ENCODE measurements at regions not wholly inside any gene's neighbourhood (a gene's known extent, or its start where the extent isn't known, plus 50 kb on each side); places are given as distances from the start of the nearest gene placed in this dataset.

- Histone ChIP-seq H3K9me3 (ENCODE audit: control insufficient read depth in 2 of 3, insufficient read depth in 1 of 3, low read length in 3 of 3) (no peaks in the 10 kb centered on the region), H3K4me3 (ENCODE audit: low read length in 3 of 3) (no peak overlapping the region), H3K4me1 (ENCODE audit: control insufficient read depth in 2 of 3, insufficient read depth in 2 of 3, low read depth in 1 of 3, low read length in 3 of 3) (no peaks in the 10 kb centered on the region), H3K9ac (ENCODE audit: low read length in 3 of 3) (no peak overlapping the region), H3K27ac (ENCODE audit: low read depth in 2 of 2, low read length in 2 of 2) (no peak overlapping the region), H3K36me3 (ENCODE audit: control insufficient read depth in 2 of 3, insufficient read depth in 3 of 3, low read length in 3 of 3) (no peaks in the 10 kb centered on the region), H3K27me3 (ENCODE audit: control insufficient read depth, insufficient read depth, low read length) (no peaks in the 10 kb centered on the region)
- intact Hi-C loops (cut with DNase I): no loop called here
- FAIRE-seq (no peak), DNase-seq (no peak)
- TF ChIP-seq CTCF (IDR thresholded peaks at IDR 0.05; ENCODE audit: borderline replicate concordance, extremely low read depth, insufficient read depth): no peak
These were observed 1526.9 kb upstream of the ACVR2A start for GRCh38 chr2:146317959-146318358.

- Histone ChIP-seq H3K36me3 (ENCODE audit: control insufficient read depth in 2 of 3, insufficient read depth in 3 of 3, low read length in 3 of 3) (no peaks in the 10 kb centered on the region), H3K4me1 (ENCODE audit: control insufficient read depth in 2 of 3, insufficient read depth in 2 of 3, low read depth in 1 of 3, low read length in 3 of 3) (no peaks in the 10 kb centered on the region), H3K27ac (ENCODE audit: low read depth in 2 of 2, low read length in 2 of 2) (no peak overlapping the region), H3K4me3 (ENCODE audit: low read length in 3 of 3) (no peak overlapping the region), H3K9ac (ENCODE audit: low read length in 3 of 3) (no peak overlapping the region), H3K9me3 (ENCODE audit: control insufficient read depth in 2 of 3, insufficient read depth in 1 of 3, low read length in 3 of 3) (no peaks in the 10 kb centered on the region), H3K27me3 (ENCODE audit: control insufficient read depth, insufficient read depth, low read length) (no peaks in the 10 kb centered on the region)
- peak in 1 of 5 donors; percentile 70 for DNase-seq
- intact Hi-C loops (cut with DNase I): no loop called here
- no peak for TF ChIP-seq CTCF (IDR thresholded peaks at IDR 0.05; ENCODE audit: borderline replicate concordance, extremely low read depth, insufficient read depth)
- FAIRE-seq: peak; percentile 55
These were observed 1531.9 kb upstream of the ACVR2A start for GRCh38 chr2:146312899-146313298.

- H3K4me1 ChIP-seq (ENCODE audit: control insufficient read depth in 2 of 3, insufficient read depth in 2 of 3, low read depth in 1 of 3, low read length in 3 of 3): no peaks in the 10 kb centered on the region
- H3K27me3 ChIP-seq (ENCODE audit: control insufficient read depth, insufficient read depth, low read length): no peaks in the 10 kb centered on the region
- no peak for DNase-seq
- no peak for FAIRE-seq
- peaks cover 0 to 1% (median 0%) of the 10 kb centered on the region in 3 donors for H3K9me3 ChIP-seq (ENCODE audit: control insufficient read depth in 2 of 3, insufficient read depth in 1 of 3, low read length in 3 of 3)
- no peak overlapping the region for H3K27ac ChIP-seq (ENCODE audit: low read depth in 2 of 2, low read length in 2 of 2)
- no peak overlapping the region for H3K4me3 ChIP-seq (ENCODE audit: low read length in 3 of 3)
- intact Hi-C loops (cut with DNase I): no loop called here
- TF ChIP-seq CTCF (IDR thresholded peaks at IDR 0.05; ENCODE audit: borderline replicate concordance, extremely low read depth, insufficient read depth): no peak
- H3K36me3 ChIP-seq (ENCODE audit: control insufficient read depth in 2 of 3, insufficient read depth in 3 of 3, low read length in 3 of 3): no peaks in the 10 kb centered on the region
- no peak overlapping the region for H3K9ac ChIP-seq (ENCODE audit: low read length in 3 of 3)
These were observed 1539.7 kb upstream of the ACVR2A start for GRCh38 chr2:146305164-146305563.

- H3K9ac ChIP-seq (ENCODE audit: low read length in 3 of 3): no peak overlapping the region
- H3K4me1 ChIP-seq (ENCODE audit: control insufficient read depth in 2 of 3, insufficient read depth in 2 of 3, low read depth in 1 of 3, low read length in 3 of 3): no peaks in the 10 kb centered on the region
- FAIRE-seq (no peak), DNase-seq (no peak)
- intact Hi-C loops (cut with DNase I): no loop called here
- no peak for TF ChIP-seq CTCF (IDR thresholded peaks at IDR 0.05; ENCODE audit: borderline replicate concordance, extremely low read depth, insufficient read depth)
- H3K36me3 ChIP-seq (ENCODE audit: control insufficient read depth in 2 of 3, insufficient read depth in 3 of 3, low read length in 3 of 3): no peaks in the 10 kb centered on the region
- no peak overlapping the region for H3K27ac ChIP-seq (ENCODE audit: low read depth in 2 of 2, low read length in 2 of 2)
- H3K4me3 ChIP-seq (ENCODE audit: low read length in 3 of 3): no peak overlapping the region
- peaks cover 0 to 2% (median 0%) of the 10 kb centered on the region in 3 donors for H3K9me3 ChIP-seq (ENCODE audit: control insufficient read depth in 2 of 3, insufficient read depth in 1 of 3, low read length in 3 of 3)
- H3K27me3 ChIP-seq (ENCODE audit: control insufficient read depth, insufficient read depth, low read length): no peaks in the 10 kb centered on the region
These were observed 1543.5 kb upstream of the ACVR2A start for GRCh38 chr2:146301287-146301686.

All from kidney (tissue), 13 donors.